Spinal cord (tissue), 9 donors: ENCODE measurements at regions not wholly inside any gene's neighbourhood (a gene's known extent, or its start where the extent isn't known, plus 50 kb on each side); places are given as distances from the start of the nearest gene placed in this dataset.
A peak's percentile ranks its signal among the peaks of the same experiment; 100 is the strongest.

ENCODE experiments used
- DNase-seq, 6 donors: peaks; one replicate each; pipeline versions ENCODE4 v3.0.0 to v3.0.0-alpha.2; 2013 to 2015; ENCODE audit warnings: low spot score in 6 of 6, low read depth in 4 of 6
- H3K27ac ChIP-seq: one replicate; pipeline ENCODE4 v1.5.1; 2013; ENCODE audit warnings: low read depth, low read length, control low read depth
- H3K27me3 ChIP-seq: one replicate; pipeline ENCODE4 v1.6.1; 2013; ENCODE audit warnings: low read length; ENCODE audit not compliant: control insufficient read depth, insufficient read depth
- H3K36me3 ChIP-seq: one replicate; pipeline ENCODE4 v1.6.1; 2013; ENCODE audit warnings: low read length; ENCODE audit not compliant: control insufficient read depth, insufficient read depth
- H3K4me1 ChIP-seq: one replicate; pipeline ENCODE4 v1.6.1; 2013; ENCODE audit warnings: low read length; ENCODE audit not compliant: control insufficient read depth, insufficient read depth
- H3K4me3 ChIP-seq: one replicate; pipeline ENCODE4 v1.5.1; 2013; ENCODE audit warnings: low read depth, low read length, control low read depth
- H3K9me3 ChIP-seq: one replicate; pipeline ENCODE4 v1.6.1; 2013; ENCODE audit warnings: low read length; ENCODE audit not compliant: control insufficient read depth, insufficient read depth
- WGBS: methylation state at CpG from one replicate; pipeline ENCODE4 v1.1.5; 2013; ENCODE audit warnings: missing lambda C conversion rate; ENCODE audit not compliant: insufficient coverage; 5-methylcytosine and 5-hydroxymethylcytosine counted together
- donor health status: healthy.

- DNase-seq = no peak
- no peaks in the 10 kb centered on the region for H3K9me3 ChIP-seq
- no peaks in the 10 kb centered on the region for H3K36me3 ChIP-seq
- WGBS = no CpG with 5 or more reads among the region's 1 CpG
- H3K27me3 ChIP-seq = no peaks in the 10 kb centered on the region
- no peaks in the 10 kb centered on the region for H3K4me1 ChIP-seq
- no peak overlapping the region for H3K27ac ChIP-seq
- no peak overlapping the region for H3K4me3 ChIP-seq
These were observed 64.4 kb downstream of the DIO2 start for GRCh38 chr14:80146941-80147340.

DNA sequence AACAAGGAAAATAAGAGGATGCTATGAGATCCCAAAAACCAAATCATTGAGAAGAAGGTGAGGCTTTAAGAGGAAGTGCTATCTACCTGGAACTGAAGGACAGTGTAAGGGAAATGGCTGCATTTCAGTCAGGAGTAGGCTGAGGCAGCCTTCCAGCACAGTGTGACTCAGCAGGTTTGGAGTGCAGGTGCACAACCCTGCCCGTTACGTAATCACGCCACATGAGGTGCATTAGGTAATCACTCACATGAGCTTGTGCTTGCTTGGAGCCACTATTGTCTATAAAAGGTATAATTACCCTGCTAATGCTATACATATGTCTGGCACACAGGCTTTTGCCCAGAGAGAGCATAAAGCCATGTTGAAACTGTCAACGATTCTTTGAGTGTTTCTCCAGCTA lies 74.9 kb downstream of the DIO2 start:
- Histone ChIP-seq H3K27ac (no peak overlapping the region), H3K9me3 (no peaks in the 10 kb centered on the region), H3K4me3 (no peak overlapping the region), H3K36me3 (no peaks in the 10 kb centered on the region), H3K27me3 (no peaks in the 10 kb centered on the region), H3K4me1 (no peaks in the 10 kb centered on the region)
- DNase-seq = no peak
- 100% methylated on average over 3 of the region's 4 CpGs for WGBS

- WGBS = no CpG with 5 or more reads among the region's 3 CpGs
- H3K36me3 ChIP-seq = no peaks in the 10 kb centered on the region
- H3K4me1 ChIP-seq = no peaks in the 10 kb centered on the region
- no peak for DNase-seq
- no peaks in the 10 kb centered on the region for H3K9me3 ChIP-seq
- no peak overlapping the region for H3K4me3 ChIP-seq
- no peak overlapping the region for H3K27ac ChIP-seq
- no peaks in the 10 kb centered on the region for H3K27me3 ChIP-seq
These were observed 75.8 kb downstream of the DIO2 start for GRCh38 chr14:80135305-80136088.

GRCh38 chr14:80134321-80134720 lies 77.0 kb downstream of the DIO2 start:
- WGBS = no CpG with 5 or more reads among the region's 1 CpG
- H3K9me3 ChIP-seq = no peaks in the 10 kb centered on the region

GRCh38 chr14:80133457-80133856 lies 77.8 kb downstream of the DIO2 start:
- Histone ChIP-seq H3K27me3 (no peaks in the 10 kb centered on the region), H3K9me3 (no peaks in the 10 kb centered on the region), H3K4me1 (no peaks in the 10 kb centered on the region), H3K36me3 (no peaks in the 10 kb centered on the region), H3K4me3 (no peak overlapping the region), H3K27ac (no peak overlapping the region)
- no peak for DNase-seq
- no CpG with 5 or more reads among the region's 3 CpGs for WGBS

More at GRCh38 chr14:80134321-80134720, 77.0 kb downstream of the DIO2 start:
- Histone ChIP-seq H3K27ac (no peak overlapping the region), H3K36me3 (no peaks in the 10 kb centered on the region), H3K4me1 (no peaks in the 10 kb centered on the region), H3K27me3 (no peaks in the 10 kb centered on the region), H3K4me3 (no peak overlapping the region)
- no peak for DNase-seq

- Histone ChIP-seq H3K36me3 (no peaks in the 10 kb centered on the region), H3K27ac (no peak overlapping the region), H3K4me1 (no peaks in the 10 kb centered on the region), H3K9me3 (no peaks in the 10 kb centered on the region), H3K27me3 (no peaks in the 10 kb centered on the region), H3K4me3 (no peak overlapping the region)
- DNase-seq = no peak
These were observed 83.8 kb downstream of the DIO2 start for GRCh38 chr14:80127466-80127865.

DNA sequence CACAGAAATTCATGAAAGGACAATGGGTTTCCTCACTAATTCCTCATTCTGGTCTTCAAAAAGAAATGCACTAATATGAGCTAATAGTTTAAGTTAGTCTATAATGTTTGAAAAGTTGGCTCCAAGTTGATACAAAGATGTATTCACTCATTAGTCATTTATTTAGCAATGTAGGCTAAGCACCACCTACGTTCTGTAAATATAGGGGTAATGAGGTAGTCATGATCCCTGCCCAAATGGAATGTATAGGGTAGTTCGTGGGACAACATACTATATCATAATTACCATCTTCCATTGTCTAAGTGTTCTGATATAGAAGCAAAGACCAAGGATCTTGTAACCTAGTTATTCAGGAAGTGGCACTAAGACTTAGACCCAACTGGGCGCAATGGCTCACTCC lies 86.5 kb downstream of the DIO2 start:
- Histone ChIP-seq H3K9me3 (no peaks in the 10 kb centered on the region), H3K27me3 (no peaks in the 10 kb centered on the region), H3K4me1 (no peaks in the 10 kb centered on the region), H3K4me3 (no peak overlapping the region), H3K36me3 (no peaks in the 10 kb centered on the region), H3K27ac (no peak overlapping the region)
- DNase-seq = no peak
- 80% methylated on average over 1 of the region's 3 CpGs for WGBS

DNA sequence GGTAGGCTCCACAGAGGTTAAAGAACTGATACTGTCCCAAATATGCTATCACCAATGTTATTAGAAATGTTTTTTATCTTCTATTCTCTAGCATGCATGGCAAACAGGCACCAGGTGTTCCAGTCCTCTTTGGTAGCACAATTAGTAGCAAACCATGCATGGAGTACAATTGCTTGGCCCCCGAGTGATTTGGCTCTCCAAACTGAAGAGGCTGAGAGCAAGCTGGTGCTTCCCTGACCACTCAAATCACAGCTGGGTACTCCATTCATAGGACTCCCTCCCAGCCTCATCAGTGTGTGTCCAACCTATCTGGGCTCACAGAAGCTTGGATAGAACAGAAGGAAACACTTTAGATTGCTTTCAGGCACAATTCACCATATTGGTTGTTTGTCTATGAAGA lies 93.4 kb downstream of the DIO2 start:
- no peaks in the 10 kb centered on the region for H3K9me3 ChIP-seq
- 50% methylated on average over 1 of the region's 1 CpG for WGBS
- no peaks in the 10 kb centered on the region for H3K27me3 ChIP-seq
- peak in 1 of 6 donors; percentile 30 for DNase-seq
- H3K27ac ChIP-seq = no peak overlapping the region
- H3K36me3 ChIP-seq = no peaks in the 10 kb centered on the region
- no peak overlapping the region for H3K4me3 ChIP-seq
- no peaks in the 10 kb centered on the region for H3K4me1 ChIP-seq

DNA sequence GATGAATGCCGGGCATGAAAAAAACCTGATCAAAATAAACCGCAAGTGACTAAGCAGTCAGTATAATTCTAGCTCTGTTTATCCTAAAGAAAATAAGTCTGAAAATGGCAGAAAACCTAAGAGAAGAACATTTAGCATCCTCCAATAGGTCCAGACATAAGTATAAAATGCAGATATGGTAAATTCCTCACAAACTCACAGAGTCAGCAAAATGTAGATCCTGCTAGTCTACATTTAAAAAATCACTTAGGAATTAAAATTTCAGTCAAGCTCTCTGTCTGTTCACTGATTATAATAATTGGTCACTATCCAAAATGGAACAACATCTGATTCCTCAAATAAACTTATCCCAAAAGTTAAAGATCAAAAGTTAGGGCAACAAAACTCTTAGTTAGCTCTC lies 95.1 kb downstream of the DIO2 start:
- DNase-seq = no peak
- Histone ChIP-seq H3K27me3 (no peaks in the 10 kb centered on the region), H3K4me1 (no peaks in the 10 kb centered on the region), H3K27ac (no peak overlapping the region), H3K36me3 (no peaks in the 10 kb centered on the region), H3K4me3 (no peak overlapping the region), H3K9me3 (no peaks in the 10 kb centered on the region)
- no CpG with 5 or more reads among the region's 2 CpGs for WGBS

DNA sequence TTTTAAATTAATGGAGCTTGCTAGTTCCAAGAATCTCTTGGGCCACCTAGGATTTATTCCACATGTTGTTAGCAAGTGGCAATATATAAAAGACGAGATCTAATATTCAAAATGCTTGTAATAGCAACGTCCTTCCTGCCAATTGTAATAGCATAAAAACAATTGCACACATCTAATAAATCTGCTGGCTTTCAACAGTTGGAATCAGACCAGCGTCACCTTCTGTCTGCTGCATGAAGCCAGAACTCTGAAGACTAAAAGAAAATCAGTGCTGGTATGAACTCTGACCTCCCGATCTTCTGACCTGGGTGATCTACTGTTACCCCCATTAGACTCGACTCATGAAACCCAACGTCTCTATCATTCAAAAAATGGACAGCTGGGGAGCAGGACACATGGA lies 100.6 kb downstream of the DIO2 start:
- Histone ChIP-seq H3K36me3 (no peaks in the 10 kb centered on the region), H3K4me1 (no peaks in the 10 kb centered on the region), H3K4me3 (no peak overlapping the region), H3K27ac (no peak overlapping the region), H3K27me3 (no peaks in the 10 kb centered on the region), H3K9me3 (no peaks in the 10 kb centered on the region)
- 81% methylated on average over 2 of the region's 6 CpGs for WGBS
- peak in 2 of 6 donors; percentile 24 to 38 for DNase-seq
